BE2C (cell line): ENCODE measurements at regions not wholly inside any gene's neighbourhood (a gene's known extent, or its start where the extent isn't known, plus 50 kb on each side); places are given as distances from the start of the nearest gene placed in this dataset.

ENCODE experiments used
- DNase-seq: peaks from one replicate; pipeline ENCODE4 v3.0.0-alpha.2; 2020
- H3K27me3 ChIP-seq: fragments of 250-450 bp; sonication (Bioruptor Pico); 2 replicates; pipeline ENCODE4 v1.5.1; 2020; ENCODE audit warnings: mild to moderate bottlenecking
- H3K36me3 ChIP-seq: fragments of 250-450 bp; sonication (Bioruptor Pico); 2 replicates; pipeline ENCODE4 v1.5.1; 2020; ENCODE audit warnings: mild to moderate bottlenecking
- H3K4me1 ChIP-seq: fragments of 250-450 bp; sonication (Bioruptor Pico); 2 replicates; pipeline ENCODE4 v1.5.1; 2020
- H3K4me3 ChIP-seq: 2 replicates; pipeline ENCODE4 v1.5.1; 2011; ENCODE audit warnings: low read depth, low read length
- H3K9me3 ChIP-seq: fragments of 250-450 bp; sonication (Bioruptor Pico); 2 replicates; pipeline ENCODE4 v1.5.1; 2020
- TF ChIP-seq, protein P1 (sequence below): IDR thresholded peaks from 2 replicates; pipeline ENCODE4 v1.5.1; 2012; ENCODE audit warnings: mild to moderate bottlenecking, low read depth, low read length

DNA sequence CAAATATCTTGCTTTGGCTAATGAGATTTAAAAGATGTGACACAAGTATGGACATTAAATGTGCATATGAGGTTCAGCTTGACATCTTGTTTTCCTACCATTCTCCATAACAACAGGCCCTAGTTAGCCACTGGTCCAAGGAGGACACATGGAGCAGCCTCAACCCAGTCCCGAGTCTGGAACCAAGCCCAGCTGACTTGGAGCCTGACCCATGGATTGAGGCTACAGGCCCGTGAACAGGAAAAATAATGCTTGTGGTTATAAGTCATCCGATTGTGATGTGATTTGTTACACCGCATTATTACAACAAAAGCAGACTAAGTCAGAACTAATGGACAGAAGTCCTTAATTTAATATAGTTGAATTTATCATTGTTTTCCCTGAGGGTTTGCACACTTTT, 123.2 kb upstream of the BANK1 start:
- DNase-seq: peak; percentile 23
- Histone ChIP-seq H3K4me1 (peaks cover 4% of the 10 kb centered on the region; the same call in 1 of the 2 replicates), H3K4me3 (no peak overlapping the region), H3K27me3 (no peaks in the 10 kb centered on the region), H3K9me3 (no peaks in the 10 kb centered on the region), H3K36me3 (no peaks in the 10 kb centered on the region)
- TF ChIP-seq, protein P1, sequence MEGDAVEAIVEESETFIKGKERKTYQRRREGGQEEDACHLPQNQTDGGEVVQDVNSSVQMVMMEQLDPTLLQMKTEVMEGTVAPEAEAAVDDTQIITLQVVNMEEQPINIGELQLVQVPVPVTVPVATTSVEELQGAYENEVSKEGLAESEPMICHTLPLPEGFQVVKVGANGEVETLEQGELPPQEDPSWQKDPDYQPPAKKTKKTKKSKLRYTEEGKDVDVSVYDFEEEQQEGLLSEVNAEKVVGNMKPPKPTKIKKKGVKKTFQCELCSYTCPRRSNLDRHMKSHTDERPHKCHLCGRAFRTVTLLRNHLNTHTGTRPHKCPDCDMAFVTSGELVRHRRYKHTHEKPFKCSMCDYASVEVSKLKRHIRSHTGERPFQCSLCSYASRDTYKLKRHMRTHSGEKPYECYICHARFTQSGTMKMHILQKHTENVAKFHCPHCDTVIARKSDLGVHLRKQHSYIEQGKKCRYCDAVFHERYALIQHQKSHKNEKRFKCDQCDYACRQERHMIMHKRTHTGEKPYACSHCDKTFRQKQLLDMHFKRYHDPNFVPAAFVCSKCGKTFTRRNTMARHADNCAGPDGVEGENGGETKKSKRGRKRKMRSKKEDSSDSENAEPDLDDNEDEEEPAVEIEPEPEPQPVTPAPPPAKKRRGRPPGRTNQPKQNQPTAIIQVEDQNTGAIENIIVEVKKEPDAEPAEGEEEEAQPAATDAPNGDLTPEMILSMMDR: no peak

DNA sequence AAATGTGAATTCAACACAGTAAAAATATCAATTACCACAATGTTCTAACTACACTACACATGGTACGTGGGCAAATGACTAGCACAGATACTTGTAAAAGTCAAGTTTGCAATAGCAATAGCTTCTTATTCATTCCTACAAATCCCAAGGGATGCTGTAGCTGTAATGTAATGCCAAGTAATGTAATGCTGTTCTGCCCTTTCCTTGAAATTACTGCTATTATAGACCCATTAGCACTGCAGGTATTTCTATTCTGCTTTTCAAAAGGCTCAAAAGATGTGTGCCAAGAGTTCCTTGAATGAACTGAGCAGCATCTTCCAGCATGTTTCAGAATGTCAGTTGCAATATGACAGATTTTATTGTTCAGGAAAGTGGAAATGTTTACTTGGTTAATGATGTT, 129.9 kb upstream of the BANK1 start:
- H3K9me3 ChIP-seq: no peaks in the 10 kb centered on the region
- no peaks in the 10 kb centered on the region for H3K4me1 ChIP-seq
- TF ChIP-seq, protein P1: no peak
- no peaks in the 10 kb centered on the region for H3K27me3 ChIP-seq
- no peak overlapping the region for H3K4me3 ChIP-seq
- DNase-seq: no peak
- no peaks in the 10 kb centered on the region for H3K36me3 ChIP-seq

DNA sequence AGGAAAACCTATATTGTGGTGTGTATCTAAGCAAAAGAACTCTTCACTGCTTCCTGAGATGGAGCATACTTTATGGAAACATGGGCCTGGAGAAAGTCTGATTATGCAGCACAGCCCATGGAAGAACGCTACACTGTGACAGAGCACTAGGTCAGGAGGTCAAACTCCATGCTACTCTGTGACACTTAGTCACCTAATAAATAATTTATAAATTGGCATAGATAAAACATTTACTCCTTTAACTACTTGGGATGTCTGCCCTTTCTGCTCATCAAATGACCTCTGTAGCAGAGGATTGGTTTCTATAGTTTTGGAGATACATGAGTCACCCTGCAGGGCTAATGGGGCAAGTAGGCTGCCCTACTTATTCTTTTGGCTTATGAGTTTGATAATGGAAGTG, 134.7 kb upstream of the BANK1 start:
- TF ChIP-seq, protein P1: no peak
- Histone ChIP-seq H3K9me3 (no peaks in the 10 kb centered on the region), H3K36me3 (no peaks in the 10 kb centered on the region), H3K4me1 (no peaks in the 10 kb centered on the region), H3K4me3 (no peak overlapping the region), H3K27me3 (no peaks in the 10 kb centered on the region)
- no peak for DNase-seq

DNA sequence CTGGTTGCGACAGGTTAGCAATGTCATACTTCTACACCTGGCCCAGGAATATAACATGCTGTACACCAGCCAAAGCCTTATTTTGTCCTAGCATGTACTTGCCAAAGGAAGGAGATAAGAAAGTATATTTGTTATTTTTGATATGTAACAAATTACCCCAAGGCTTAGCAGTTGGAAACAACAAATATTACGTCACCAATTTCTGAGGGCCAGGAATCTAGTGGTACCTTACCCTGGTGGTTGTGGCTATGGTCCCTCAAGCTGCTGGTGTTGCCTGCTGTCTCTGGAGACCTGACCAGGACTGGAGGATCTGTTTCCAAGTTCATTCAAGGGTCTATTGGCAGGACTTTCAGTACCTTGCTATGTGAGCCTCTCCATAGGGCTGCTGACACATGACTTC, 135.5 kb upstream of the BANK1 start:
- no peak overlapping the region for H3K4me3 ChIP-seq
- H3K4me1 ChIP-seq: no peaks in the 10 kb centered on the region
- H3K9me3 ChIP-seq: no peaks in the 10 kb centered on the region
- H3K27me3 ChIP-seq: no peaks in the 10 kb centered on the region
- TF ChIP-seq, protein P1: no peak
- no peak for DNase-seq
- H3K36me3 ChIP-seq: no peaks in the 10 kb centered on the region

DNA sequence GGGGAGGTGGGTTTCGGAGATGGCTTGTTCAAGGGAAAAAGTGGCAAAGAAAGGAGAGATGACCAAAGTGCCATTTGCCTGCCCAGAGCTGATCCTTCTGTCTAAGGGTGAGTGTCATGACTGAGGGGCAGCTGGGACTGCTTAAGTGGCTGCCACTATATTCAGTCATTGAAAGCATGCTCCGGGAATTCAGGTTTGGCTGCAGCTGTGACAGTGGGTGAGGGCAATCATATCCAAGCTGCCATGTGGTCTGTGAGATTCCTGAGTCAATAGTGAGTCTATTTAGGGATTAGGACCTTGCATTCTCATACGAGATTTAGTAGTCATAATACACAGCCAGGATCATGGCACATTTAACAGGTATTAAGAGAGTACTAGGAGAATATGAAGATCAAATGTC, 138.8 kb upstream of the BANK1 start:
- no peaks in the 10 kb centered on the region for H3K4me1 ChIP-seq
- TF ChIP-seq, protein P1: no peak
- DNase-seq: no peak
- no peaks in the 10 kb centered on the region for H3K36me3 ChIP-seq
- no peak overlapping the region for H3K4me3 ChIP-seq
- H3K27me3 ChIP-seq: no peaks in the 10 kb centered on the region
- H3K9me3 ChIP-seq: no peaks in the 10 kb centered on the region

DNA sequence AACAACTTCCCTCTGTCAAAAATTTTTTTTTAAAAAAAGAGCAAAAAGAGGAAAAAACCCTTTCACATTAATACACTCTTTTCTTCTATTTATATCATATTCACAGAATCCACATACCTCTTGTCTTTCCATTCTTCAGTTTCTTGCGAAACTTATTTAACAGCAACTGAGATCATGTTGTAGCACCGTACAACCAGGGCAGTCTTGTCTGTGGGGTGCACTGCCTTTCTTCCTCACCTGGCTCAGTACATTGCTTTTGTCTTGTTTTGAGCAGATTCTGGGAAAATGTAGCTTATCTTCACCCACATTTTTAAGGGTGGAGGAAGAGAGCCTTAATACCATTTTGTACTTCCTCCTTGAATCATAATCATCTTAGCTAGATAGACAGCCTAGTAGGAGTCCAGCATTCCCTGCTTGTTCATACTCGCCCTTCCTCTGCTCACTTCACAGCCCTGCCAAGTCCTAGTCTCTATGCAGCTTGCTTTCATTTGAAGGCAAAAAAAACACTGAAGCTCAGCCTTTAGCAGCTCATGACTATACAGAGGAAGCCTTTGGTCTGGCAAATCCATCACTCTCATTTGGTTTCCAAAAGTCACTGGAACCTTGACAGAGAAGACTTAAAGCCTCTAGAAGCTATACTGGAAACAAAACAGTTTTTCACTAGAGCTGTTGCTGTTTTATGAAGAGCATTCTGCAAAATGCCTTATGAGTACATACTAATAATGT, 140.6 kb upstream of the BANK1 start:
- no peak overlapping the region for H3K4me3 ChIP-seq
- H3K4me1 ChIP-seq: no peaks in the 10 kb centered on the region
- H3K27me3 ChIP-seq: no peaks in the 10 kb centered on the region
- no peak for DNase-seq
- TF ChIP-seq, protein P1: no peak
- no peaks in the 10 kb centered on the region for H3K36me3 ChIP-seq
- H3K9me3 ChIP-seq: no peaks in the 10 kb centered on the region
